H9 (cell line): ENCODE measurements at regions not wholly inside any gene's neighbourhood (a gene's known extent, or its start where the extent isn't known, plus 50 kb on each side); places are given as distances from the start of the nearest gene placed in this dataset.

Source experiments
- DNase-seq: peaks from one replicate; pipeline ENCODE4 v3.0.0-alpha.2; 2017
- H2AFZ ChIP-seq: one replicate; pipeline ENCODE4 v1.6.1; 2013; ENCODE audit warnings: mild to moderate bottlenecking, low read length, control low read depth, moderate library complexity
- H2AK5ac ChIP-seq: 2 replicates; pipeline ENCODE4 v1.6.1; 2013; ENCODE audit warnings: low read length, control low read depth, mixed read lengths; ENCODE audit not compliant: insufficient read length
- H2BK120ac ChIP-seq: one replicate; pipeline ENCODE4 v1.6.1; 2013; ENCODE audit warnings: low read depth, mild to moderate bottlenecking, low read length, control low read depth, inconsistent platforms; ENCODE audit not compliant: poor library complexity, severe bottlenecking
- H2BK12ac ChIP-seq: 2 replicates; pipeline ENCODE4 v1.6.1; 2013; ENCODE audit warnings: low read length, control low read depth, mixed read lengths, low read depth; ENCODE audit not compliant: insufficient read length
- H2BK15ac ChIP-seq: 2 replicates; pipeline ENCODE4 v1.6.1; 2013; ENCODE audit warnings: low read depth, low read length, control low read depth
- H2BK20ac ChIP-seq: one replicate; pipeline ENCODE4 v1.6.1; 2013; ENCODE audit warnings: low read depth, mild to moderate bottlenecking, low read length, control low read depth, inconsistent platforms; ENCODE audit not compliant: poor library complexity, severe bottlenecking
- H2BK5ac ChIP-seq: 2 replicates; pipeline ENCODE4 v1.6.1; 2013; ENCODE audit warnings: low read length, control low read depth, mixed read lengths; ENCODE audit not compliant: insufficient read length
- H3K14ac ChIP-seq: 2 replicates; pipeline ENCODE4 v1.6.1; 2013; ENCODE audit warnings: low read length, control low read depth; ENCODE audit not compliant: insufficient read depth
- H3K18ac ChIP-seq: 2 replicates; pipeline ENCODE4 v1.6.1; 2013; ENCODE audit warnings: low read depth, mild to moderate bottlenecking, mixed read lengths, low read length, control low read depth; ENCODE audit not compliant: insufficient read length
- H3K23ac ChIP-seq: 2 replicates; pipeline ENCODE4 v1.6.1; 2013; ENCODE audit warnings: low read length, control low read depth, mixed read lengths, low read depth; ENCODE audit not compliant: insufficient read length
- H3K23me2 ChIP-seq: 2 replicates; pipeline ENCODE4 v1.6.1; 2013; ENCODE audit warnings: low read depth, mild to moderate bottlenecking, mixed read lengths, low read length, control low read depth; ENCODE audit not compliant: insufficient read length, poor library complexity, severe bottlenecking
- H3K27ac ChIP-seq: 2 replicates; pipeline ENCODE4 v1.5.1; 2013; ENCODE audit warnings: low read length, control low read depth, mixed read lengths, low read depth; ENCODE audit not compliant: insufficient read length
- H3K27me3 ChIP-seq: 2 replicates; pipeline ENCODE4 v1.6.1; 2013; ENCODE audit warnings: low read length, control low read depth, inconsistent platforms; ENCODE audit not compliant: insufficient read depth
- H3K4ac ChIP-seq: 2 replicates; pipeline ENCODE4 v1.6.1; 2013; ENCODE audit warnings: low read depth, mild to moderate bottlenecking, control low read depth, inconsistent platforms, low read length, moderate library complexity
- H3K4me1 ChIP-seq: 2 replicates; pipeline ENCODE4 v1.6.1; 2013; ENCODE audit warnings: low read length, control low read depth, inconsistent platforms; ENCODE audit not compliant: insufficient read depth
- H3K4me2 ChIP-seq: 2 replicates; pipeline ENCODE4 v1.6.1; 2013; ENCODE audit warnings: low read length, control low read depth, mixed read lengths; ENCODE audit not compliant: insufficient read length, insufficient read depth
- H3K56ac ChIP-seq: 2 replicates; pipeline ENCODE4 v1.6.1; 2013; ENCODE audit warnings: low read depth, mild to moderate bottlenecking, mixed read lengths, low read length, control low read depth; ENCODE audit not compliant: insufficient read length
- H3K79me1 ChIP-seq: 2 replicates; pipeline ENCODE4 v1.6.1; 2013; ENCODE audit warnings: low read depth, mild to moderate bottlenecking, moderate library complexity, low read length, control low read depth, inconsistent platforms; ENCODE audit not compliant: insufficient read depth, poor library complexity, severe bottlenecking
- H3K79me2 ChIP-seq: 2 replicates; pipeline ENCODE4 v1.6.1; 2013; ENCODE audit warnings: low read length, control low read depth, inconsistent platforms; ENCODE audit not compliant: insufficient read depth
- H3K9ac ChIP-seq: 2 replicates; pipeline ENCODE4 v1.6.1; 2013; ENCODE audit warnings: low read length, control low read depth, mixed read lengths; ENCODE audit not compliant: insufficient read length; ENCODE audit errors: extremely low read depth
- H3K9me3 ChIP-seq: one replicate; pipeline ENCODE4 v1.6.1; 2013; ENCODE audit warnings: low read depth, low read length, inconsistent platforms; ENCODE audit not compliant: control insufficient read depth
- H3T11ph ChIP-seq: one replicate; pipeline ENCODE4 v1.6.1; 2013; ENCODE audit warnings: mild to moderate bottlenecking, low read length, control low read depth, inconsistent platforms
- H4K20me1 ChIP-seq: one replicate; pipeline ENCODE4 v1.6.1; 2013; ENCODE audit not compliant: control insufficient read depth, insufficient read length, insufficient read depth
- H4K5ac ChIP-seq: 2 replicates; pipeline ENCODE4 v1.6.1; 2013; ENCODE audit warnings: low read depth, mild to moderate bottlenecking, mixed read lengths, low read length, control low read depth; ENCODE audit not compliant: insufficient read length
- H4K8ac ChIP-seq: replicated peaks from 2 replicates; pipeline ENCODE4 v1.6.1; 2013; ENCODE audit warnings: low read length, control low read depth, mixed read lengths, low read depth; ENCODE audit not compliant: insufficient read length
- H4K91ac ChIP-seq: 2 replicates; pipeline ENCODE4 v1.6.1; 2013; ENCODE audit warnings: low read depth, mild to moderate bottlenecking, moderate library complexity, mixed read lengths, low read length, control low read depth; ENCODE audit not compliant: insufficient read length
- H3K27ac Mint-ChIP-seq, 3 experiments: 2 replicates in 2 of 3; 3 replicates in 1 of 3; pipeline ENCODE4 v1.8.0; 2020 to 2021; ENCODE audit warnings: mixed read lengths in 3 of 3, mild to moderate bottlenecking in 1 of 3, moderate library complexity in 1 of 3
- H3K27me3 Mint-ChIP-seq: 2 replicates; pipeline ENCODE4 v1.8.0; 2021; ENCODE audit warnings: low read depth, mild to moderate bottlenecking, moderate library complexity, mixed read lengths
- H3K36me3 Mint-ChIP-seq, 3 experiments: 2 replicates in 2 of 3; 3 replicates in 1 of 3; pipeline ENCODE4 v1.8.0; 2020 to 2021; ENCODE audit warnings: low read depth in 3 of 3, mixed read lengths in 3 of 3; ENCODE audit not compliant: insufficient read depth in 1 of 3
- H3K4me1 Mint-ChIP-seq, 2 experiments: 2 replicates each; pipeline ENCODE4 v1.8.0; 2020; ENCODE audit warnings: mixed read lengths in 2 of 2
- H3K4me3 Mint-ChIP-seq, 2 experiments: 2 replicates in 1 of 2; 3 replicates in 1 of 2; pipeline ENCODE4 v1.8.0; 2020 to 2021; ENCODE audit warnings: mild to moderate bottlenecking in 2 of 2, mixed read lengths in 2 of 2, moderate library complexity in 1 of 2
- H3K9me3 Mint-ChIP-seq, 2 experiments: 2 replicates in 1 of 2; 3 replicates in 1 of 2; pipeline ENCODE4 v1.8.0; 2020; ENCODE audit warnings: mild to moderate bottlenecking in 2 of 2, mixed read lengths in 2 of 2, moderate library complexity in 1 of 2
- WGBS: extraction: QIAGEN DNeasy Blood & Tissue Kit; methylation state at CpG from one replicate; pipeline ENCODE4 v1.1.7; 2013; ENCODE audit warnings: missing lambda C conversion rate, low lambda C conversion rate, mixed read lengths; ENCODE audit not compliant: insufficient read length; ENCODE audit errors: extremely low coverage; 5-methylcytosine and 5-hydroxymethylcytosine counted together
- TF ChIP-seq, protein P1 (sequence below): fragments of 200-600 bp; sonication (generic); conservative IDR thresholded peaks from 3 replicates; pipeline ENCODE4 v1.8.0; 2021; ENCODE audit warnings: antibody characterized with exemption, mild to moderate bottlenecking

DNA sequence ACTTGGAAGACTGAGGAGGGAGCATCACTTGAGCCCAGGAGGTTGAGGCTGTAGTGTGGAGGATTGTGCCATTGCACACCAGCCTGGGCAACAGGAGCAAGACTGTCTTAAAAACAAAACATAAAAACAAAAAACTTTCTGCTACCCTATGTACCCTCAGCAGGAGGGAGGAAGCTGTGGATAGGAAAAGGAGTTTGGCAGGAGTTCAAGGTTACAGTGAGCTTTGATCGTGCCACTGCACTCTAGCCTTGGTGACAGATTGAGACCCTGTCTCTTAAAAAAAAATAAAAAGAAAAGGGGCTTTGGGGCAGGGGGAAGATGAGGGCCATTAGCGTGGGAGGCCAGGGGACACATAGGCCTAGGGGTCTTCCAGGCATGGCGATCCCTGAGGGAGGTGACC is 135.7 kb downstream of the DHX35 start:
- H2AFZ ChIP-seq = no peak overlapping the region
- no peaks in the 10 kb centered on the region for H3K23me2 ChIP-seq
- no peaks in the 10 kb centered on the region for H3K9me3 ChIP-seq
- Mint-ChIP-seq H3K4me3 (no peak overlapping the region), H3K36me3 (no peaks in the 10 kb centered on the region), H3K27me3 (peaks cover 13% of the 10 kb centered on the region), H3K27ac (no peak overlapping the region), H3K9me3 (no peaks in the 10 kb centered on the region), H3K4me1 (0 out of 4 replicates have a peak, but pooled peaks cover 0 to 6% of the 10 kb centered on the region in 2 experiments)
- H3K79me1 ChIP-seq = no peaks in the 10 kb centered on the region
- no peaks in the 10 kb centered on the region for H3K27me3 ChIP-seq
- no peak overlapping the region for H3K4ac ChIP-seq
- no peak overlapping the region for H2BK5ac ChIP-seq
- no CpG with 5 or more reads among the region's 3 CpGs for WGBS
- DNase-seq = no peak
- no peak overlapping the region for H3K27ac ChIP-seq
- H4K20me1 ChIP-seq = no peaks in the 10 kb centered on the region
- H3K9ac ChIP-seq = no peak overlapping the region
- H3K4me2 ChIP-seq = no peak overlapping the region
- no peak overlapping the region for H2BK20ac ChIP-seq
- H4K8ac ChIP-seq = no peak overlapping the region
- TF ChIP-seq, protein P1, sequence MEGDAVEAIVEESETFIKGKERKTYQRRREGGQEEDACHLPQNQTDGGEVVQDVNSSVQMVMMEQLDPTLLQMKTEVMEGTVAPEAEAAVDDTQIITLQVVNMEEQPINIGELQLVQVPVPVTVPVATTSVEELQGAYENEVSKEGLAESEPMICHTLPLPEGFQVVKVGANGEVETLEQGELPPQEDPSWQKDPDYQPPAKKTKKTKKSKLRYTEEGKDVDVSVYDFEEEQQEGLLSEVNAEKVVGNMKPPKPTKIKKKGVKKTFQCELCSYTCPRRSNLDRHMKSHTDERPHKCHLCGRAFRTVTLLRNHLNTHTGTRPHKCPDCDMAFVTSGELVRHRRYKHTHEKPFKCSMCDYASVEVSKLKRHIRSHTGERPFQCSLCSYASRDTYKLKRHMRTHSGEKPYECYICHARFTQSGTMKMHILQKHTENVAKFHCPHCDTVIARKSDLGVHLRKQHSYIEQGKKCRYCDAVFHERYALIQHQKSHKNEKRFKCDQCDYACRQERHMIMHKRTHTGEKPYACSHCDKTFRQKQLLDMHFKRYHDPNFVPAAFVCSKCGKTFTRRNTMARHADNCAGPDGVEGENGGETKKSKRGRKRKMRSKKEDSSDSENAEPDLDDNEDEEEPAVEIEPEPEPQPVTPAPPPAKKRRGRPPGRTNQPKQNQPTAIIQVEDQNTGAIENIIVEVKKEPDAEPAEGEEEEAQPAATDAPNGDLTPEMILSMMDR = no peak
- no peak overlapping the region for H3T11ph ChIP-seq
- H3K18ac ChIP-seq = no peak overlapping the region
- H3K56ac ChIP-seq = no peak overlapping the region
- no peak overlapping the region for H2BK12ac ChIP-seq
- no peaks in the 10 kb centered on the region for H3K4me1 ChIP-seq
- no peak overlapping the region for H3K14ac ChIP-seq
- H4K91ac ChIP-seq = no peak overlapping the region
- H3K79me2 ChIP-seq = no peaks in the 10 kb centered on the region
- H2BK15ac ChIP-seq = no peak overlapping the region
- no peak overlapping the region for H2BK120ac ChIP-seq
- H3K23ac ChIP-seq = no peak overlapping the region
- H2AK5ac ChIP-seq = no peak overlapping the region
- no peak overlapping the region for H4K5ac ChIP-seq
